NCI-H2227 treated with DMSO at 0.1 percent for 48 hours (cell line): ENCODE measurements at regions not wholly inside any gene's neighbourhood (a gene's known extent, or its start where the extent isn't known, plus 50 kb on each side); places are given as distances from the start of the nearest gene placed in this dataset.

Experiments
- DNase-seq: peaks from one replicate; lab custom pipeline; 2025; lab: John Stamatoyannopoulos, UW

DNA sequence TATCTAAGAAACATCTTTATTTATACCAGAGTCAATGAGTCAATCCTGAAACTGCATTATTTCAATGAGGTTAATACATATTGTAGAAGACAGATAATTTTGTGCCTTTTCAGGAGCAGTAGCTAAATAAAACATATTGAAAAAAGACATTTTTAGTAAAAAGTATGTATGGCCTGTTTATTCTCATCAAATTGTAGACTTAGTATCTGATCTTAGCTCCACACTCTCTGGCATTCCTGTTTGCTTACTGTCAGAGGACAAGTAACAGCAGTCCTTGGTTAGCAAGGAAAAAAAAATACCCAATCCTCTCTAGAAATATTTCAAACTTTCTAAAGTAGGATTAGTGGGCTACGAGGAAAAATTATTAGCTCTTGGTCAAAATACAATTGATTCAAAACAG, 50.5 kb upstream of the GUCY1A1 start:
- no peak for DNase-seq

DNA sequence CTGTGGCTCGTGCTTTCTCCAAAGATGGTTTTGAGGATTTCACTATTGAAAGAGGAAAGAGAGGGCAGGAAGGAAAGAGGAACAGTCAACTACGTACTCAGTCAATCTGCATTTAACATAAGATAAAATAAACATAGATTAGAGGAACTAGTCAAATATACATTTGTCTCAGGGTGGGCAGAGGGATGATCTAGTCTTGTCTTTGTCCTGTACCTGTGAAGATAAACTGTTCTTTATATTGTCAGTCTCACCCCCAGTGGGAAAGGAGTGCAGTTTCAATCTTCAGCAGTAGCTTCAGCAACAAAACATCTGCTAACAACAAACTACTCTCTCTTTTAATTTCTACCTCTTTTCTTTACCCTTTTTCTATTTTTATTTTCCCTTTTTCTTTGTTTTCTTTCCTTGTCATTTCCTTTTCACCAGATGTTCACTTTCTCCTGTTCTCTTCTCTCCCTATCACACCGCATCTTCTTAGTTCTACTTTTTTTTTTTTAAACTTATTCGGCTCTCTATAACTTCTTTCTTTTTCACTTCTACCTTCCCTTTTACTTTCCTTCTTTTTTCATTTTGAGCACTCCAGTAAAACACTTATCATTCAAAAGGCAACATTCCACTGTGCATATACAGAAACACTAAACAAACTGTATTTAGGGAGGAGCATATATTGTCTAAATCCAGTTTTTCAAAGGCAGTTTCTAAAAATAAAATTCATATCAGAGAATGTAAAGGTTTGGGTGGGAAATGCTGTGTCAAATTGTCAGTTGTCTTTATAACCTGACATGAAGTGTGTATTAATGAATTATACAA, 51.4 kb upstream of the GUCY1A1 start:
- no peak for DNase-seq

DNA sequence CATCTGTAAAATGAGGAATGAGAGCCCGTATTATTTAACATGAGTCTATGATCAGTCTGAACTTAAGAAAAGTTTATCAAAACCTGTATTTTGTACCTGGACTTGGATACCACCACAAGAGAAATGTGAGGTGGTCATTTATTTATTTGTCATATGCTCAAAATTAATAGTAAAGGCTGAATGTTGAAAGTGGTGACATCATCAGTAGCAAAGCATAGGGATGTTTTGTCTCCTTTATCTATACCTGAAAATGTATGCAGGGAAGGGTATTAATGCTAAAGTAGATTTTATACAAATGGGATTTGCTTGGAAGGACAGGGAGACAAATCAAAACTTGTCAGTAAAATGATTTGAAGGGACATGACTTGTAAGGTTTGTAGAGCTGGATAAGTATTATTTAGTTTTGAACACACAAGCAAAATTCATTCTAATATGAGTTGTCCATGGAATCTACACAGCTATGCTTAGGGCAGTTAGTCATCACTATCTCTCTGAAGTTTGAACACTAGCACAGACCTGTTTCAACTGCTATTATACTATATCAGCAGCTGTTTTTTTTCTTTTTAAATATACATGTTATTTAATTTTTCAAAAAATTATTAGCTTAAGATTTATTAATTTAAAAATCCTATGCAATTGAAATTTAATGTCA, 52.4 kb upstream of the GUCY1A1 start:
- DNase-seq, result no peak

DNA sequence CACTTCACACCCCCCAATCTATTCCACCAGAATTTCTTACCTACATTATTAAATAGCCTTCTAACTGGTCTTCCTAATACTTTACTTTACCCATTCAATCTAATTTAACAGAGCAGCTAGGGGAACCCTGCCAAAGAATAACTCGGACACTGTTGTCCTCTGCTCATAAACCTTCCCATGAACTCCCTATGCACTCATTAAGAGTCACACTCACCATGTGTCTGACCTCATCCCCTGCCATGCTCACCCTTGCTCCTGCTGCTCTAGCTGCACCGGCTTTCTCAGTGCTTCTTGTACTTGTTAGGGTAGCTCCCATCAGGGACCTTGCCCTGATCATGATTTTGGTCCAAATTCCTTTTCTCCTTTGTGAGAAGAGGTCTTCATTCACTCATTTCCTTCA, 54.6 kb upstream of the GUCY1A1 start:
- DNase-seq, result no peak

DNA sequence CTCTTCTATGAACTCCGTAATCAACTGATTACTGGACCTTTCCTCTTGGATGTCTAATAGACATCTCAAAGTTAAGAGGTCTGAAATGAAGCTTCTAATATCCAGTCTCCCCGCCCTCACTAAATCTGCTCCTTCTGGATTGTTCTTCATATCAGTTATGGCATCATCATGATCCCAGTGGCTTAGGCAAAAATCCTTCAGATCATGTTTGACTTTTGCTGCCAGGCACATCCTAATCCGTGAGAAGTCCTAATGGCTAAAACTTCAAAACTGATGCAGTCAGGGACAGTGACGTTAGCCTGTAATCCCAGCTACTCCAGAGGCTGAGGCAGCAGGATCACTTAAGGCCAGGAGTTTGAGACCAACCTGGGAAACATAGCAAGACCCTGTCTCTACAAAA, 55.1 kb upstream of the GUCY1A1 start:
- DNase-seq, result no peak

DNA sequence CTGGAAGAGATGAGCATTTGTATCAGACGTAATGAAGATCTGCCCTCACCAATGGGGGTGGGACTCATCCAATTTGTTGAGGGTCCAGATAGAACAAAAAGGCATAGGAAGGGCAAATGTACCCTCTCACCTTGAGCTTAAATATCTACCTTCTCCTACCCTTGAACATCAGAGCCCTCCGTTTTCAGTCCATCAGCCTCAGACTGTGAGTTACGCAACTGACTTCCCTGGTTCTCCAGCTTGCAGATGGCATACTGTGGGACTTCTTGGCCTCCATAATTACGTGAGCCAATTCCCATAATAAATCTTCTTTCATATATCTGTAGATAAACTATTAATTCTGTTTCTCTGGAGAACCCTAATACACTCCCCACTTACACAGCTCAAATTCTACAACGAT, 56.5 kb upstream of the GUCY1A1 start:
- no peak for DNase-seq

DNA sequence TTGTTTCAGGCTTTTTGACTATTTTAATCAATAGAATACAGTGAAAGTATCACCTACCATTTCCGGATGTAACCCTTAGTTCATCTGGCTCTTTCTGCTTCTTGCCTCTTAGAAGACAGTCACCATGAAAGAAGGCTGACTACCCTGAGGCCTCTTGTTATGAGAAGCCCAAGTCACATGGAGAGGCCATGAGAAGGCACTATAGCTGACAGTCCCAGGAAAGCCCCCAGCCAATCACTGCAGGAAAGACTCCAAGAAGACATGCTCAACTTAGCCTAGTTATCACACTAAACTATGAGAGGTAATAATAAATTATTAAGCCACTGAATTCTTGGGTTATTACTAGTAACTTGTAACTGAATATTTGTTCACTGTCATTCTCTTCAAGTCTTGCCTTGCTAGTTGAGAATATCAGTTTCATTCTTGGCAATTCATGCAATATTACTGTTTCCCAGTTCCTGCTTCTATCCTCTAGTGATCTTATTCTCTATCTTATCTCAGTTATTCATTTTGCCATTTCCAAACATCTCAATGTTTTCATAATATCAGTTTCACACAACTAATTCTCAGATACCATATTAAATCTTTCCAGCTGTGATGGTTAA, 57.1 kb upstream of the GUCY1A1 start:
- DNase-seq, result no peak

DNA sequence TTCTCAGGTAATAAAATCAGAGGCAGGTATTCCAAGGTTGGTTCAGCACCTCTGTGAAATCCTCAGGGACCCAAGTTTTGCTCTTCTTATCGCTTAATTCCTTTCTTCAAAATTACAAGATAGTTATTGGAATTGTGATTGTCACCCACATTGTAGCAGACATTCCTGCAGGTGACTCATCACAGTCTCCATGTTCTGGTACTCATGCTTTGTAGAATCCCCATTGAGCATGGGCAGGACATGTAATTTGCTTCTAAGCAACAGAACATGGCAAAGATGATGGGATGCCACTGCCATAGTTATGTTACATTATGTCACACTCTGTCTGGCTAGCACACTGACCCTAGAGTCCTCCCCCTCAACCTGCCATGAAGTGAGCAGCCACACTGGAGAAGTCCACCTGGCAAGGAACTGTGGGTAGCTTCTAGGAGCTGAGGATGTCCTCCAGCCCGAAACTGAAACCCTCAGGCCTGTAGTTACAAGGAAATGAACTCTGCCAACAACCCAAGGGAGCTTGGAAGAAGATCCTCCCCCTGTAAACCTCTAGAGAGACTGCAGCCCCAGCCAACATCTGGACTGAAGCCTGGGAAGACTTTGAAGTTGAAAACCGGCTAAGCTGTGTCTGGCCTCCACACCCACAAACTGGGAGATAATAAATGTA, 58.3 kb upstream of the GUCY1A1 start:
- DNase-seq, result no peak

DNA sequence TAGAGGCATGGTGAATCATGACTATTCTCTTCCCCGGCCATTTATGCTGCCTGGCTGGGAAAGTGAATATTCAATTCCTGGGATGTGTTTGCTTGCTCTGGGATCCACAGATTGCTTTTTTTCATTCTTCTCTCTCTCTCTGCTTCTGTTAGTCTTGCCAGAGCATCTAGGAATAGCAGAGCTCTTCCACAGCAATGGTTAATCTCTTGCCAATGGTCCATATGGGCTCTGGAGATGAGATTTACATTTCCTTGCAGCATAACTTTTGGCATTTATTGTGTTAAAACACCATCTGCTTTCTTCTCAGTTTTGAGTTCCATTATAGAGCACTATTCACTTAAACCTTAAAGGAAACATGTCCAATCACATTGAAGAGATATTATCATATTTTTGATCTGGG, 59.2 kb upstream of the GUCY1A1 start:
- DNase-seq, result no peak

DNA sequence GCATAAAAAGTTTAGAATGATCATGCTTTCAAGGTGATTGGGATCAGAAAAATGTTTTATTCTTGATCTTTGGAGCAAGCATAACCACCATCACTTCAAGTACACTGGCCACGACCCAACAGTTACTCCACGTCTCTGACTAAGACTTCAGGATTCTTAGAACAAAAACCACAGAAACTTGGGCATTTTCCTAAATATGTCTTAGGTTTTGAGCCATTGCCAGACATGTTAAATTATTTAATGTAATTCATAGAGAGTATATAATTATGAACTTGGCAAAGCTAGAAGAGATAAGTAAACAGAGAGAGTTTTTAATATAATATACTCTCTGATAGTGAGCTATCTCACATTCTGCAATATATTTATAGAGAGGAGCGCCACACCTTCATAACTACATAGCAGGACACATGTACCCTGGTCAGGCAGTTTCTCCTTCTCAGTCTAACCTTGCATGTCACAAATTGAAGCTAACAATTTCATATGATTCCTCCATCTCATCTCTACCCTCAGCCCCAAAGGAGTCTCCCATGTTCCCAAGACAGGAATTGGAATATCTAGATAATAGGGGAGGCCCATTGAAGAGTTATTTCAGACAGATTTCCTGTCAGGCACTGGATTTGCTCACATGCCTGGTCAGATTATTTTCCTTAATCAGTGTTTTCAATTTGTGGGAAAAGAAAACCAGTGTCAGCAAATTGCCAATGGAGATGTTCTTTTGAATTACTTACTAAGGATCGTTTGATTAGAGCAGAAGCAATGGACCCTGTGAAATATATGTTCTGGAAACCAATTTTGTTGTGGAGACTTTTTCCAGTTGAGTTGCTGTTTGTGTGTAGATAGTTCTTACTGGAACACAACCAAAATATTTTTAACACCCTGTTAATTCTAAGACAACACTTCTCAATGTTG, 61.7 kb upstream of the GUCY1A1 start:
- no peak for DNase-seq

DNA sequence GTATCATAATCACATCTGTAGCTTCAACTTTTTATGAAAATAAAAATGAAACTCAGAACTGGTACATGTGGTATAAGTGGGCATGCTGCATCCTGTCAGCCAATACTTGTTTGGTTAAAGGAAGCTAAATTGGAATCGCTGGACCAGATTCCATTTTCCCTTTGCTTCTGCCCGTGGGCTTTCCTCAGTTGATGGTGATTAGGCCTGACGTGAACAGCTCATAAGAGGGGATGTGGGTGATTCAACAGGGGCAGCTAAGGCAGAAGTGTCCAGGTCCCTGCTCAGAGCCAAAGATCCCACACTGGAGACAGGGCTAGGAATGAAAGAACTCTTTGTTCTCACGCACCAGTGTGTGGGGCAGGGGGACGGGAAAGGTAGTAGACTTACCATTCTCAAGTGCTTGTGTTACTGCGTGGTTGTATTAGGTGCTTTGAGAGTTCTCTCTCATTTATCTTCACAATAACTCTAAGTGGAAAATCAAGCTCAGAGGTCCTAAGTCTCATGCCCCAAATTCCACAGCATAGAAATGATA, 63.2 kb upstream of the GUCY1A1 start:
- no peak for DNase-seq

DNA sequence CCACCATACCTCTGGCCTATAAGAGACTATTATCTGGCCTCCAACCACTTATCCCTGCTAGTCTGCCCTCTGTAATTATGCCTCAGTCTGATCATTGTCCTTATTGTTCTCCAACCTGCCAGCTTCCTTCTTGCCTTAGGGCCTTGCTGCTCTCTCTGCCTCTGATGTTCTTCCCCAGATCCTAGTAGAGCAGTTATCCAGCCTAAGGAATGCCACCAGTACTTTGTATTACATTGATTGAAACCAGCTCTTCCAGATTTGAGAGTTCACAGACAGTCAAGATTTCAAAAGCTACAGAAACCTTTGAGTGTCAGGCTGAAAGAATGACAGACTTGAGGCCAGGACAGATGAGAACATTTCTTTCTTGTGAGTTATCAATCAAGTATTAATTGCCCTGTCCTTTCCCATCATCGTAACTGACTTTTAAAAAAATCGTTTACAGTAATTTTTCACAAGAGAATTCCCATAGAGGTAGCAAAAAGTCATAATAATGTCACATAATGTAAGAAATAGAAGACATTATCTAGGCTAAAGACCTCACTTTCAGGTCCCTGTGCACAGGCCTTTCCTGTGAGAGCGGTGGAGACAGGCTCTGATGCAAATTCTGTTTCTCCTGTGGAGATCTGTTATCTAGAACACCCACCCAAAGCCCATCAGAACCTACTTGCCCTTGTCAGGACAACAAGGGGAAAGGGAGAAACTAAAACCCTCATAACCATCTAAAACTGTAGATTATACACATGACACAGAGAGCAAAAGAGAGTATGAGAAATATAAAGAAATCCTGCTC, 64.1 kb upstream of the GUCY1A1 start:
- no peak for DNase-seq

DNA sequence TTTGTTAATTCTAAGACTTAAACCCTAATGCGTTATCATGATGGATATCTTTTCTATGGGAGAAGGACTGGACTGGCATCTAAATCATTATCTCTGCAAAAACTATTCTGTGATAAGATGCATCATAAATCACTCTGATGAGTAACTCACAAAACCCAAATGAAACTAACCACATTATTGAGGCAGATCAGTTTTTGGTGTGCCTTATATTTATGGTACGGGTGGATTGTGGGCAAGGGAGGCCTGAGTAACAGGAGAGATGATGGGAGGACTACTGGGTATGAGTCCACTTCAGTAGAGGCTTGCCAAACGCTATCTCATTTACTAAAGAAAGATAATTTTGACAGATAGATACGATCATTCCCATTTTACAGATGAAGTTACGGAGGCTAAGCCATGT, 66.4 kb upstream of the GUCY1A1 start:
- DNase-seq, result no peak

DNA sequence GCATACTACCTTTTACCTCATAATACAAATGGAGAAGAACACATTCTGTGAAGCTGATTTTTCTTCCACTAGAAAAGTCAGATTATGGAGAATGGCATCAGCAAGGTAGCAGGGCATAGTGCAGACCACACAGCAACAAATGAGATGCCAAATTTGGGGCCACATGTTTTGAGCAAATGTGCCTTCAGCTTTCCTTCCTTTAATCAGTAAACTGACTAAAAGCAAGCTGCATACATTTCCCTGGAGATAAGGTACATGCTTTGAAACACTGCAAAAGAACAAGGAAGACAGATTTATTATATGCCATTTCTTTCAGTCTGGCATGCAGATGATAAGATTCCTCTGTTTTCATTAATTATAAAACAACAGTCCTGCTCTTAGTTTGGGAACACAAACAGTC, 67.1 kb upstream of the GUCY1A1 start:
- DNase-seq, result no peak

DNA sequence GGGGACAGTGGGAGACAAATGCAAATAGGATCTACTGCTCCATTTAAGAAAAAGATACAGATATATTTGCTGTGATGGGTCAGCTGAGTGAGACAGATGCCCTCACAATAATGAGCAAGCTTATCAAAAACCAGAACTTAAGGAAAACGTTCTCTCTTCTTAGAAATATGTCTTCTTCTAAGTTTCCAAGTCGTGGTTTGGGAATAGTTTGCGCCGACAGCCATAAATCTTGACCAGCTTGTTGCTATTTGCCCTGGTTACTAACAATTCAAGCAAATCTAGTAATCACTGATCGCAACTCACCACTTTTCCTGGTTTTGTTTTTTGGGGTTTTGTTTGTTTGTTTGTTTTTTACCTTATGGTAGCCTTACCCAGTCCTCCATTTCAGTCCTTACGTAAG, 67.6 kb upstream of the GUCY1A1 start:
- no peak for DNase-seq

DNA sequence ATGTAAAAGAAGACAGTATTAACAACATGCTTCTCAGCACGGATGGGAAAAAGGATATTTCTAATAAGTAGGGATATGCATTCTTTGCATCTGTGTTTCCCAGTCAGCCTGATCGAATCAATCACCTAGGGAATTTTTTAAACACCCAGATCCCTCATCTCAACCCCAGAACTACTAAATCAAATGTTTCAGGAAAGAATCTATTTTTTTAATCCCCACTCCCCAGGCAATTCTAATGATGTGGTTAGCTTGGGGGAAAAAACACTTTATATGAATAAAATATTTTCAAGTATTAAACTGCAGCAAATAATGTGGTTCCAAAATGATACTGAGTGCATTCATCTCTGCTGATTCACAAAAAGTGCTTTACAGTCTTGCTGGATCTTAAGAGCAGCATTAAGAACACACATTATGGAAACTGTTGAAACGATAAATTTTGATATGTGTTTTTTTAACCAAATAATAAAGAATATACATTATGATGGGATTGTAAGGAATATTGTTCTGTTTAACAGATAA, 68.7 kb upstream of the GUCY1A1 start:
- DNase-seq, result no peak

DNA sequence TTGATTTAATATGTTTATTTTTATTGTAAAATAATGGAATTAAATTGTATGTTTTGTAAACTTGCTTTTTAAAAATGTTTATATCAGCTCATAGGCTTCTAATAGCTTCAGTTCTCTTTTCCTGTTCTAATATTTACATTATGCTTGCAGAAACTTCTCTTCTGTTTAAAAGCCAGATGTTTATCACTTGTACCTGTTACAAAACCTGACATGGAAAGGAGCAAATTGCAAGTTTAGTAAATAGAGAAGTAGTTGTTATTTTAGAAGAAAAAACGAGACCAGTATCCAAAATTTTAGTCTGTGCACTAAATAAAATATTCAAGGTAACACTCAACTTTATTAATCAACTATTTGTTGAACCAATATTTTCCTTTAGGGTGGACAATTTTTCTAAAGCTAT, 69.4 kb upstream of the GUCY1A1 start:
- DNase-seq, result no peak

DNA sequence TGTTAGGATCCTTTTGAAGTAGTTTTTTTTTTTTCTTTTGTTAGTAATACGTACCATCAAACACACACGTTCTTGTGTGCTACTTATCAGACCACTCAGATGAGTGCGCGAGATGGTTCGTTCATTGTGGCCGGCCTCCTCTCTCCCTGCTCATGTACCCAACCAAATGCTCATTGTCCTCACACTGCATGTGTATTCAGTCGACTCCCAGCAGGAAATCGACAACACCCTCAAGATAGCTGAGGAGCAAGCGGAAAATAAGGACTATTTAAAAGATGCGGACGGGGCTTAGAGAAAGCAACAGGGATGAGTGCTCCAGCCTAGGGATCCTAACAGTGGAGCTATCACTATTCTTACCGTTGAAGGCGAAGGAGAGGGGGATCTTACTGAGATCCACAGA, 72.9 kb upstream of the GUCY1A1 start:
- DNase-seq, result no peak

DNA sequence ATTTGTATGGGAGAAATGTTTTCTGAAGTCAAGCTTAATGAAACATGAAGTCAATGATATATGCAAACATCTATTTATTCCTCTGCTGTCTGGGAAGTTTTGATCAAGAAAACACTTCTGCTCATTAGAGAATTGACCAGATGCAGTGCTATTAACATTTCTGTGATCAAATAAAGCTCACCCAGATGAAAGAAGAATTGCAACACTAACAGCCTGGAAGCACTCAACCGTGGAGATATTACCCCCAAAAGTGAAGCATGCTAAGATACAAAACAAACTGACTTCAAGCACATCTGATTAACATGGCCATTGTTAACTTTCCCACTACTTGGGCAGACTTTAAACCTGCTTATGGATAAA, 73.7 kb upstream of the GUCY1A1 start:
- DNase-seq, result no peak

DNA sequence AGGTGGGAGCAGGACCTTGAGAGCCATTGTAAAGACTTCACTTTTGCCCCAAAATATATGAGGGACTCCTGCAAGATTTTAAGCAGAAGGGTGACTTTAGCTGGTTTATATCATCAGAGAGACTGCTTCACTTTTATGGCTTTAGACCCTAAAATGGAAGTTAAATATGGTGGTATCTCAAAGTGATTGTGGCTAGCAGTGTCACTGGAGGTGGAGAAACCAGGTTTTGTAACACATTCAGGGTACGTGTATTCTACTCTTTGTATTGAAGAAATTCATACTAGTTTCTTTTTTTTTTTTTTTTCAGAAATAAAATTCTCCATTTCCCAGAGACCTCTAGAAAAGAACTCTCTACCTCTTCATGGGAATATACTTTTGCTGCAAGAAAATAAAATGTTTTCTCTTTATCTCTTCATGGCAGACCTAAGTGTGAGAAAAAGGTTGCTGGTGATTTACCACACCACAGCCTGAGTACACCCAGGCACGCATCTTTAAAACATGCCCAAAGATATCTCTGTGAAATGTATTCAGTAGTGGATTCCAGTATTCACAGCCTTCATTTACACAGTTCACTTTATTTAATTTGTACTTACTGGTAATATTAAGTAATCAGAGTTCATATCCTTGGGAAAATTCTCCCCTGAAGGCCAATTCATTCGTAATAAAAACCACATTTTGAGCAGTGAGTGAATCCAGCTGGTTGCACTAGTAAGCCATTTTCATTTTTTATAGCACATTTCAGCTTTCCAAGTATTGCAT, 74.3 kb upstream of the GUCY1A1 start:
- DNase-seq, result no peak
